NCI-H446 (cell line): ENCODE measurements at regions not wholly inside any gene's neighbourhood (a gene's known extent, or its start where the extent isn't known, plus 50 kb on each side); places are given as distances from the start of the nearest gene placed in this dataset.
"Not testable (repeated sequence)": the region's sequence is repeated elsewhere in the genome, so short reads cannot be mapped to it uniquely, and the experiment has no call there.

Experiments
- DNase-seq, 2 experiments: peaks; one replicate each; lab custom pipeline; 2025; lab: John Stamatoyannopoulos, UW

GRCh38 chr2:16219292-16219975, 279.1 kb downstream of the MYCN start:
- no peak for DNase-seq

- DNase-seq: no peak
Observed at GRCh38 chr2:16218625-16219024, 278.3 kb downstream of the MYCN start.

- no peak for DNase-seq
Observed at GRCh38 chr2:16218161-16218560, 277.8 kb downstream of the MYCN start.

GRCh38 chr2:16217741-16218140, 277.4 kb downstream of the MYCN start:
- not testable (repeated sequence) for DNase-seq

- DNase-seq: no peak
Observed at GRCh38 chr2:16217291-16217690, 276.9 kb downstream of the MYCN start.

DNA sequence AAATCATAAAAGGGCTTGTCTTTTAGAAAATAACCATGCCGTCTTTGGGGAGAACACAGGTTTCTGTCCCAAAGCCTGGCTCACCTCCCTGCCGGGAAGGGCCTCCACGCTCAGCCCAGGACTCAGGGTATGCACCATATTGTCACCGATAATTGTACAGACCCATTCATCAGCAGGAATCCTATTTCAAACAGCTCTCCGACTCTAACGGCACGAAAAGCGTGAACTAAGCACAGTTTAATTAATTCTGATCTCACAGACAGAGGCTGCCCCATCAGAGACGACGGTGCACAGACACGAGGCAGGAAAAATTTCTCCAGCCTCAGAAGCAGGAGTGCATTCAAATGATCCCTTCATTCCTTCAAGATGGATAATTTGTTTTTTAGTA, 276.2 kb downstream of the MYCN start:
- DNase-seq: no peak

GRCh38 chr2:16215902-16216557, 275.7 kb downstream of the MYCN start:
- DNase-seq: no peak

DNA sequence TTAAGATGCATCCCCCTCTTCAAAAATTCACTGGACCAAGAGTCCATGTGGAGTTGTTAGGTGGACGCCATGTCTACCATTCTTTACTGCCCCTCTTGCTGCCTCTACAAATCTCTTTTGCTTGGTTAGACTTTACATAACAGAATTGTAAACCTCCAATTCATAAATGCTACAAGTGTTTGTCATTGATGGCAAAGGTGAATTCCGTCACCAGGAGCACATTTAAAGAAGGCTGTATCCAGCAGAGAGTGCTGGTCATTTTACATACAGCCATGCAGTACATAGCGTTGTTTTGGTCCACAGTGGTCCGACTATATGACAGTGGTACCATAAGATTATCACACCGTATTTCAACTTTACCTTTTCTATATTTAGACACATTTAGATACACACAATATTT, 274.5 kb downstream of the MYCN start:
- DNase-seq: no peak

DNA sequence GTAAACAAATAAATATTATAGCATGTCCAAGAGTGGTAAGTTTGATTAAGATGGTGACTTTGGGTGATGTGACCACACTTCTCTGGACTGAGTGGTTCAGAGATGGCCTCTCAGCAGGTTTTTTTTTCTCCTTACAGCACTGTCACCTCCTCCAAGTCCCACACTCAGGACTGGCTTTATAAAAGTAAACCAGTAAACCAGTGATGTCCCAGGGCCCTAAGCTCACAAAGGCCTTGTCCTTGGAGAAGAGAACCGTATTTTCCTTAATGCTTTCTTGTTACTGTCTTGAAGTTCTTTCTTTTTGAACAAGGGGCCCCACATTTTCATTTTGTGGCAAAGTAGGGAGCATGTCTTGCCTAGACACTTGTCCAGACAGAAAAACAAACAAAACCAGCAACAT, 274.0 kb downstream of the MYCN start:
- DNase-seq: no peak

DNA sequence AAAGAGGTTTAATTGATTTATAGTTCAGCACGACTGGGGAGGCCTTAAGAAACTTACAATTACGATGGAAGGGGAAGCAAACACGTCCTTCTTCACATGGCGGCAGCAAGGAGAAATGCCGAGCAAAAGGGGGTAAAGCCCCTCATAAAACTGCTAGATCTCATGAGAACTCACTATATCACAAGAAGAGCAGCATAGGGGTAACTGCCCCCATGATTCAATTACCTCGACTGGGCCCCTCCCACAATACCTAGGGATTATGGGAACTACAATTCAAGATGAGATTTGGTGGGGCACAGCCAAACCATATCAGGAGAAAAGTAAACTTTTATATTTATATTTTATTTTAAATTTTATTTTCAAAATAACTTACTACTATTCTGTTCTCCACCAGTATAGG, 272.0 kb downstream of the MYCN start:
- DNase-seq: no peak

GRCh38 chr2:16211341-16211740, 271.0 kb downstream of the MYCN start:
- DNase-seq: no peak

- no peak for DNase-seq
Observed at GRCh38 chr2:16210841-16211240, 270.5 kb downstream of the MYCN start.

DNA sequence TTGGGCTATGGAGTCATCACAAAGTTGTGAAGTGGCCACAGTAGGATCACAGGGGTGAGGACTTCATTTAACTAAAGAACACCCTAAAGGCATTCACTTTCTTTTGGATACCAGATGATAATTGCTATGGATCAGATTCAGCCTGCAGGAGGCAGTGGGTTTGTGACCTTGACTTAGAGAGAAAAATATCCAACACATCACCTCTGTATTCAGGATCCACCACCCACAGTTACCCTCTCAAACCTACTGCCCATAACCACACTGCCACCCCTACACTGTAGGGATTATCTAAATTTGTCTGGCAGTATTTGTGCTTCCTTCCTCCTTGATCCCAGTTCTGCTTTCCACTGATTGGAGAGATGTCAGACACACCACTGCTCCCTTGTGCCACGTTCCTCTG, 269.4 kb downstream of the MYCN start:
- no peak for DNase-seq

DNA sequence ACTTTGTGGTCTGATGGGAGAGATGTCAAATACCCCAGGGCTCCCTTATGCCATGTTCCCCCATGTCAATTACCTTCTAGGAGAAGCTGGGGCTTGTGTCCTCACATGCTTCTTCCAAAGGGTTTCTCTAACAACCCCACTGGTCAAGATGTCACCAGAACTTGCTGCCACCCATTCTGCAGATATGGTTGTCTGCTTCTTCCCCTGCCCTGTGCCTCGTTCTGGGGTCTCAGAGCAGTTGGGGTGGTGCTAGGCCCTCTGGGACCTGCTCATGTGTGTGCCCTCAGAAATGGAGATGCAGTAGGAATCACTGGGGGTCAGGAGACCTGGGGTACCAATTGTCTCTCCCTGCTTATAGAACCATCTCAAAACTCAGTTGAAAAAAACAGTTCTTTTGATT, 268.6 kb downstream of the MYCN start:
- no peak for DNase-seq

DNA sequence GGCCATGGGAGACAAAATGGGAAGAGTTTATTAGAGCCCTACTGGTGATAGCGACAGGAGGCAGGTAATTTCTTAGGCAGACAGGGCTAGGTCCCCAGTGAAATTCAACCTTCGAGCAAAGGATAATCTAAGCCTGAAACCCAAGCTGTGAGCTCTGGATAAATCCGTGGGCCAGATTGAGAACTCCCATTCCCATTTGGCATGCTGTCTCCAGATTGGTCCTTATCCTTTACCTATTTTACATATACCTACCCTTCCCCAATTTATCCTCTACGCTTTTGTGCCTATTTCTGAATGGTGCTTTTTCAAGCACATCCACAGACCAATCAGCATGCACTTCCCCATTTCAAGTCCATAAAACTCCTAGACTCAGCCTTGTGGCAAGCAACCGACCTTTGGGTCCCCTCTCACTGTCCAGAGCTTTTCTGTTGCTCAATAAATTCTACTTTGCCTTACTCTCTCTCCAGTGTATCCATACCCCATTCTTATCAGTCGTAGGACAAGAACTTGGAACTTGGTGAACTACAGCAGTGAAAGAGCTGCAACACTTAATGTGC, 268.0 kb downstream of the MYCN start:
- no peak for DNase-seq

DNA sequence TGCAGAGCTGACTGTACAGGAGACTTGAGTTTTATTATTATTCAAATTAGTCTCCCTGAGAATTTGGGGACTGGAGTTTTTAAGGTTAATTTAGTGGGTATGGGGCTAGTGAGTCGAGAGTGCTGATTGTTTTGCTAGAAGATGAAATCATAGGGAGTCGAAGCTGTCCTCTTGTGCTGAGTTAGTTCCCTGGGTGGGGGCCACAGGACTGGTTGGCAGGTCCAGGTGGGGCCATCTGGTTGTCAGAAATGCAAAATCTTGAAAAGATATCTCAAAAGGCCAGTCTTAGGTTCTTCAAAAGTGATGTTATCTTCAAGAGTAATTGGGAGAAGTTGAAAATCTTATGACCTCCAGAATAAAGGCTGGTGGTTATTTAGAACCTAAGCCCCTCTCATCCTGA, 267.3 kb downstream of the MYCN start:
- no peak for DNase-seq

DNA sequence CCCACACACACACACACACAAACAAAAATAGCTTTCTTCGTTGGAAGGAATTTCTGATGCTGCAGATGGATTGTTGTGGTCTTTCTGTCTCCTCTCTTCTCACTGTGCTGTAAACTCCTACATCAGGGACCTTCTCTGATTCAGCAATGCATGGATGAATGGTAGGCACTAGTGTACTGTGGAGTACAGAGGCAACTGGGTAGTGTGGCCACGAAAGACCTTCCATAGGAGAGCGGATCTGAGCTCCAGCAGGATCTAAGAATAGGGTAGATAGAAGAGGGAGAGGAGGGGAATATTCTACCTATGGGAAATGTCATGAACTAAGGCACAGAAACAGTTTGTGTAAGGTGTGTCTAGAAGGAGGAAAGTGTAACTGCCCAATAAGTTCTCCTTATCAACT, 266.8 kb downstream of the MYCN start:
- no peak for DNase-seq

DNA sequence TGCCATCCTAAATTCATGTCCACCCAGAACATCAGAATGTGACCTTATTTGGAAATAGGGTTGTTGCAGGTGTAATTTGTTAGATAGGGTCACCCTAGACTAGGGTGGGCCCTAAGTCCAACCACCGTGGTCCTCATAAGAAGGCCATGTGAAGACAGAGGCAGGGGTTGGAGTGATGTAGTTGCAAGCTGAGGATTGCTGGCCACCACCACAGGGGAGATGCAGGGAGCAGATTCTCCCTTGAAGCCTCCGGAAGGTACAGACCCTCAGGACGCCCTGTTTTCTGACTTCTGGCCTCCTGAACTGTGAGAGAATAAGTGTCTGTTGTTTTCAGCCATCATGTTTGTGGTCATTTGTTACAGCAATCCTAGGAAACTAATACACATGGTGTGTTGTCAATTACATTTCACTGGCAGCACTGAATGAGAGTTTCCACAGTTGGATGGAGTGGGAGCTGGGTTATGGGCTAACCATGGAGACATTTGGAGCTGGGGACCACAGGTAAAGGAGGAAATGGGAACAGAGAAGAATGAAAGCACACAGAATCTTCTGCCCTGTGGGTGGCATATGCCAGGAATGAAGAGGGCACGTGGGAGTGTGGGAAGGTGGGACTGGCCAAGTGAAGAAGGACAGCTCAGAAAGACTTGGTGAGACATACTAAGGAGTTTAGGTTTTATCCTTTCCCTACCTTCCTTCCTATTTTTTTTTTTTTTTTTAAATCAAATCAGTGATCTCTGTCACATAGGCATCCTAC, 266.0 kb downstream of the MYCN start:
- DNase-seq: no peak

- no peak for DNase-seq
Observed at GRCh38 chr2:16205631-16206030, 265.3 kb downstream of the MYCN start.

DNA sequence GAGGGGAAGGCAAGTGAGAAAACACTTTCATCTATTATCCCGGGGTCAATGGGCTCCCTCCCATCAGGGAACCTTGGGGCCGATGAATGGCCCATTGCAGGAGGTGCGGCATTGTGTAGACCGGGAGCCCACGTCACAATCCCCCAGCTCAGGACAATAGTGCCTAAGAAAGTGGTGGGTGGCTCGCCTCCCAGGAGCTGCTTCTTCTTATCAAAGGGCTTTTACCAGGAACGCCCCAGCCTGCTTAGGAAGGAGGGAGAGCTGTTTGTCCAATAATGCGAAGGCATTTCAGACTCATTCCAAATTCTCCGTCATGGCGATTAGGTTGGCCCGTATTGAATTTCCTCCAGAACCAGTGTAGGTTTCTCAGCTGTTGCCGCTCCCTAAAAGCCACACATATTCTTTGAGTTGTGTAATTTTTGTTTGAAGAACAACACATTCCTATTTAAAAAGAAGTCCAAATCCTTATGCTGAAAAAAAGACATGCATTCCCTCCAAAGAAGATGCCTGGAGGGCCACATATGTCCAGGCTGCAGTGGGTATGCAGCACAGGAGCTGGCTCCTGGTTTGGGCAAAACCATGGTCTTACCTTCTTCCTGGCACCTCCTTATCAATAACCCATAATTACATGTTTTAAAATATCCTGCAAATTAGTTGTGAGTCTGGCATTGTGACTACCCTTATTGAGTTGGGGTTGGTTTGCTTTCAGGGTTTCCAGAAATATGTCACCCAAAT, 264.7 kb downstream of the MYCN start:
- DNase-seq: no peak

GRCh38 chr2:16204251-16204650, 263.9 kb downstream of the MYCN start:
- no peak for DNase-seq

GRCh38 chr2:16203691-16204090, 263.3 kb downstream of the MYCN start:
- no peak for DNase-seq
